ENCODE measurements at regions not wholly inside any gene's neighbourhood (a gene's known extent, or its start where the extent isn't known, plus 50 kb on each side); places are given as distances from the start of the nearest gene placed in this dataset.

- H3K27ac Mint-ChIP-seq: no peak overlapping the region
- H3K4me3 Mint-ChIP-seq: no peak overlapping the region
- WGBS, 2 experiments (ENCODE audit: insufficient coverage in 1 of 2, insufficient read length in 1 of 2): 90 to 92% methylated on average over 3 to 5 of the region's 5 CpGs
- peaks cover 4% of the 10 kb centered on the region for H3K9me3 Mint-ChIP-seq
- Histone ChIP-seq H3K36me3 (ENCODE audit: control insufficient read depth, insufficient read depth, low read length) (no peaks in the 10 kb centered on the region), H3K4me1 (ENCODE audit: control insufficient read depth, insufficient read depth, low read length) (no peaks in the 10 kb centered on the region), H3K4me3 (ENCODE audit: low read length) (no peak overlapping the region), H3K27me3 (ENCODE audit: control insufficient read depth, insufficient read depth, low read length, poor library complexity, severe bottlenecking) (no peaks in the 10 kb centered on the region), H3K9ac (ENCODE audit: extremely low read depth, low read length, poor library complexity, severe bottlenecking) (no peak overlapping the region), H3K27ac (ENCODE audit: low read depth, low read length) (no peak overlapping the region), H3K9me3 (ENCODE audit: control insufficient read depth, low read length) (peaks cover 3% of the 10 kb centered on the region)
- no peaks in the 10 kb centered on the region for H3K36me3 Mint-ChIP-seq (ENCODE audit: low read depth)
- H3K4me1 Mint-ChIP-seq: no peaks in the 10 kb centered on the region
- no peaks in the 10 kb centered on the region for H3K27me3 Mint-ChIP-seq (ENCODE audit: insufficient read depth)
- no peak for DNase-seq
- no peak for TF ChIP-seq CTCF (conservative IDR thresholded peaks at IDR 0.05)
These were observed 178.2 kb upstream of the ZC3H12C start for GRCh38 chr11:109914809-109915653.

- H3K9ac ChIP-seq (ENCODE audit: extremely low read depth, low read length, poor library complexity, severe bottlenecking): no peak overlapping the region
- H3K4me3 Mint-ChIP-seq: no peak overlapping the region
- TF ChIP-seq CTCF (conservative IDR thresholded peaks at IDR 0.05): no peak
- H3K9me3 Mint-ChIP-seq: peaks cover 10% of the 10 kb centered on the region
- H3K9me3 ChIP-seq (ENCODE audit: control insufficient read depth, low read length): peaks cover 7% of the 10 kb centered on the region
- H3K36me3 Mint-ChIP-seq (ENCODE audit: low read depth): no peaks in the 10 kb centered on the region
- peaks cover 6% of the 10 kb centered on the region for H3K27me3 Mint-ChIP-seq (ENCODE audit: insufficient read depth)
- no peaks in the 10 kb centered on the region for H3K4me1 ChIP-seq (ENCODE audit: control insufficient read depth, insufficient read depth, low read length)
- peaks cover 5% of the 10 kb centered on the region for H3K4me1 Mint-ChIP-seq
- DNase-seq: no peak
- no peak overlapping the region for H3K27ac ChIP-seq (ENCODE audit: low read depth, low read length)
- H3K36me3 ChIP-seq (ENCODE audit: control insufficient read depth, insufficient read depth, low read length): no peaks in the 10 kb centered on the region
- H3K27me3 ChIP-seq (ENCODE audit: control insufficient read depth, insufficient read depth, low read length, poor library complexity, severe bottlenecking): no peaks in the 10 kb centered on the region
- H3K27ac Mint-ChIP-seq: no peak overlapping the region
- H3K4me3 ChIP-seq (ENCODE audit: low read length): no peak overlapping the region
- 0 to 29% methylated on average over 1 to 2 of the region's 3 CpGs for WGBS, 2 experiments (ENCODE audit: insufficient coverage in 1 of 2, insufficient read length in 1 of 2)
These were observed 166.3 kb upstream of the ZC3H12C start for GRCh38 chr11:109926941-109927340.

GRCh38 chr11:109929308-109929707, 163.9 kb upstream of the ZC3H12C start:
- no peak overlapping the region for H3K27ac Mint-ChIP-seq
- Histone ChIP-seq H3K9ac (ENCODE audit: extremely low read depth, low read length, poor library complexity, severe bottlenecking) (no peak overlapping the region), H3K27me3 (ENCODE audit: control insufficient read depth, insufficient read depth, low read length, poor library complexity, severe bottlenecking) (no peaks in the 10 kb centered on the region), H3K9me3 (ENCODE audit: control insufficient read depth, low read length) (peaks cover 7% of the 10 kb centered on the region), H3K4me3 (ENCODE audit: low read length) (no peak overlapping the region), H3K36me3 (ENCODE audit: control insufficient read depth, insufficient read depth, low read length) (no peaks in the 10 kb centered on the region), H3K27ac (ENCODE audit: low read depth, low read length) (no peak overlapping the region), H3K4me1 (ENCODE audit: control insufficient read depth, insufficient read depth, low read length) (no peaks in the 10 kb centered on the region)
- TF ChIP-seq CTCF (conservative IDR thresholded peaks at IDR 0.05): no peak
- H3K27me3 Mint-ChIP-seq (ENCODE audit: insufficient read depth): peaks cover 6% of the 10 kb centered on the region
- peaks cover 10% of the 10 kb centered on the region for H3K9me3 Mint-ChIP-seq
- no peak overlapping the region for H3K4me3 Mint-ChIP-seq
- no peaks in the 10 kb centered on the region for H3K36me3 Mint-ChIP-seq (ENCODE audit: low read depth)
- no peak for DNase-seq
- WGBS, 2 experiments (ENCODE audit: insufficient coverage in 1 of 2, insufficient read length in 1 of 2): 91 to 100% methylated on average over 1 to 3 of the region's 3 CpGs
- peaks cover 5% of the 10 kb centered on the region for H3K4me1 Mint-ChIP-seq
